DMS79 (cell line): ENCODE measurements at regions not wholly inside any gene's neighbourhood (a gene's known extent, or its start where the extent isn't known, plus 50 kb on each side); places are given as distances from the start of the nearest gene placed in this dataset.
A peak's percentile ranks its signal among the peaks of the same experiment; 100 is the strongest.

Experiments used
- DNase-seq: peaks from one replicate; lab custom pipeline; 2025; lab: John Stamatoyannopoulos, UW

DNA sequence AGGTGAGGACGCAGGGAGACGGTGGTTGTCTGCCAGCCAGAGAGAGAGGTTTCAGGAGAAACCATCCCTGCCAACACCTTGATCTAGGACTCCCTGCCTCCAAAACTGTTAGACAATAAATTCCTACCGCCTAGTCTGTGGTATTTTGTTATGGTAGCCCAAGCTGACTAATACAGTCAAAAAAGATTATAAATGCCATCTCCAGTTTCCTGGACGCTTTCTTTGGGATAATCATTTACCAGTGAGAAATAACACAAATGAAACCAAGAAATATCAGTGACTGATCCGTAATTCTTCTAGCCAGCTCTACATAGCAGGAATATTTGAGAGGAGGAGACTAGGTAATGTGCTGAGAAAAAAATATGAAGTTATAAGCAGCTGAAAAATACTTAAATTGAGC is 707.8 kb upstream of the LMCD1 start:
- DNase-seq, result no peak

DNA sequence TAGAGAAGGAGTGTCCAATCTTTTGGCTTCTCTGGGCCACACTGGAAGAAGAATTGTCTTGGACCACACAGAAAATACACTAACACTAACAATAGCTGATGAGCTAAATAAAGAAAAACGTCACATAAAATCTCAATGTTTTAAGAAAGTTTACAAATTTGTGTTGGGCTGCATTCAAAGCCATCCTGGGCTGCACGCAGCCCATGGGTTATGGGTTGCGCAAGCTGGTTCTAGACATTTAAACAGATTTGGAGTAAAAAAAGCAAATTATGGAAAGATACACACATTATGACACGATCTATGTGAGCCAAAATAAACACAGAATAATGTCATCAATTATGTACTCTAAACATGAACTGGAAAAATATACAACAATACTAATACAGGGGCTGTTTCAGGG is 703.3 kb upstream of the LMCD1 start:
- no peak for DNase-seq

DNA sequence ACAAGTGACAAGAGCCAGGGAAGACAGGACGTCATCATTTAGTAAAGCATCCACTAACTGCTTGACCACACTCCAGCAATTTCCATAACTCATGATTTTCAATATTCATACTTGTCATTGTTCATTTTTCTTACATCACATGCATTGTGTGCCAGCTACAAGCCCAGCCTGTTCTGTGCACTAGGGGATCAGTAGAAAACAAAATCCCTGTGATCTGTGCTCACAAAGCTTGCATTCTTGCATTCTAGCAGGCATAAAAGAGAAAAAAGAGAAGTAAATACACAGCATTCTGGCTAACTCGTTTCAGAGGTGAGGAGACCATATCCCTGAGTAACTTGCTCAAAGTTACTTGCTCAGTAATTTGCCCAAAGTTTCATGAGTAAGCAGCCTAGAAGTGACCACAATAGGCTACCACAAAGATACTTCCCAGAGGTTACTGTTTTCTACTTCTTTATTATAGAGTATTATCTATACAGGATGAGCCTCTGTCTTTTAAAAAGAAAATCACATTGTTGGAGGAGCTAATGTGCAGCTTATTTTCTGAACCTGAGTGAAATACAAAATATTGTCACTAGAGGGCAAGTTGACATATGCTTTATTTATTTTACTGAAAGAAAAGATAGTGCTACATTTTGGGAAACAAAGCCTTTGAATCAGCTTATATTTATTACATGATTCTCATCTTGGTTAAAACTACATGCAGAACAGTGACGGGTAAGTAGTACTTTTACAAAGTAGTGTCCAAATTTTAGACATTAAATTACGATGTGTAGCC is 701.4 kb upstream of the LMCD1 start:
- no peak for DNase-seq

GRCh38 chr3:7812490-7812889 is 689.1 kb upstream of the LMCD1 start:
- no peak for DNase-seq

GRCh38 chr3:7813365-7813764 is 688.3 kb upstream of the LMCD1 start:
- peak; percentile 40 for DNase-seq

GRCh38 chr3:7817239-7817638 is 684.4 kb upstream of the LMCD1 start:
- no peak for DNase-seq

DNA sequence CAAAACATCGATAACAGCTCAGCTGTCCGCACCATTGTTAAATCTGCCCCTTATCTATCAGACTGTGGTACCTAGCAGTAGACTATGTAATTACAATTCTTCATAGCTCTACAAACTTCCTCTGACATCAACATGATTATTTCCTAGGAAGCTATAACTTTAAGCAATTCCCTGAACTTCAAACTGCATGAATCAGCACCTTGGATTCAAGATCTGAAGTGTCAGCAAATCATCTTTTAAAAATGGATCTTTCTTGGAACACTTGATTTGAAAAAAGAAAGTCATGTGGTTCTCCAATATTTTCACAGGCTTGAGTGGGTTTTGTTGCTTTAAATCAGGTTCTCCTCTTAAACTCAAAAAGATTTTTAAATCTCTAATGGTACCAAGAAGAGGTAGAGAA is 680.7 kb upstream of the LMCD1 start:
- DNase-seq, result no peak

DNA sequence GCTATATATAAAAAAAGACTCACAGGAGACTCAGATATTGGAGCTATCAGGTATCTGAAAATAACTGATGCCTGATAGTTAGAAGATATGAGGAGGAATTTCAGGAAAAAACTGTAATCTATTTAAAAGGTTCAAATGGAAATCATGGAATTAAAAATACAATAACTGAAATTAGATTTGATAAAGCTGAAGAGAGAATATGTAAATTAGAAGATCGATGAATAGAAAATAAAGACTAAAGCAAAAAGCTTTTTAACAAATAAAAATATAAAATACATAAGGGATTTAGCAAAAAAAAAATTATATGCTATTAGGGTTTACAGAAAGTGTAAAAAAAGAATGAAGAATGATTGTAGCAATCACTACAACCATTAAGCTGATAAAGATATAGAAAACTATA is 679.8 kb upstream of the LMCD1 start:
- DNase-seq, result no peak

DNA sequence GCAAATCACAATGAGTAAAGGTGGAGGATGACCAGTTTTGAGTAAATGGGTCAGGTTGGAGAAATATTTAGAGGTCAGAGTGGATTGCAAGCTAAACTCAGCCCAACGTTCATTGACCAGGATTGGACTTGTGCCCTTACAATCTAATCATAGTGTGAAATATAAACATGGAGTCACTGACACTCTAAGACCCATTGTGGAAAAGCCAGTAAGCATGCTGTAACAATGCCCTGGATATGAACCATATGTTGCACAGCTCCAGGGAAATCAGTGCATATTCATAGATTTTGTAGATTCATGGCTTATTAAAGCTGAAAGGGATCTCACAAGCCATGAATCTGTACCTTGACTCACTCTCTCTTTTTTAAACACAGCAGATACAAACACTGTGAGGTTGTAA is 660.2 kb upstream of the LMCD1 start:
- DNase-seq, result no peak

DNA sequence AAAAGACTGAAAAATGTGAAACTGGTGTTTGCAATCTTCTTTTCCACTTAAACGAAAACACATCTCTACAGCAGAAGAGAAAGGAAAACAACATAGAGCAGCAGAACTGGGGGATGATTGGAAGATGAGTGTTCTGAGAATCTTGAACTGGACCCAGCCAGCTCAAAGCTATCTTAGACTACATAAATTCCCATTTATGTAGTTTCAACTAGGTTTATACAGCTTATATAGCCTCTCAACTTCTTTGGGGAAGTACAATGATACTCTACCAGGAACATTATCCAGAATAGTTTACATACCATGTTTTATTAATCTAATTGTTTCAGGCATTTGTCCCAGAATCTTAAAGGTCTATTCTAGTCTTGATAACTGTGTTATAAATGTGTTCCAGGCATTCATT is 658.2 kb upstream of the LMCD1 start:
- DNase-seq, result no peak

DNA sequence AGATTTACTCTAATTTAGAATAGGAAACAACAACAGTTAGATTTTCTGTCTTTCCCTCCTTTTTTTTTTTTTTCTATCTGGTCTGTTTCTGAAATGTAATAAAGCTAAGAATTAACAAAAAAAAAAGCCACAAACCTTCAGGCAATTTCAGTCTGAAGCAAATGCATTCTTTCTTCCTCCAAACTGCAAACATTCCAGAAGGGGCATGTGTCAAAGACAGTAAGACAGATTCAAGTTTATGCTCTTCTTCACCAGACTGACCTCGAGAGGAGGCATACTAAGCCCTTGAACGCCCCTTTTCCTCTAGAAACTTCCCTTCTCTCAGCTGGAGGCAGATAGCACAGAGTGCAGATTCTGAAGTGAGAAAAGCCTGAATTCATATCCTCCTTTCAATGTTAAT is 654.6 kb upstream of the LMCD1 start:
- DNase-seq, result no peak

DNA sequence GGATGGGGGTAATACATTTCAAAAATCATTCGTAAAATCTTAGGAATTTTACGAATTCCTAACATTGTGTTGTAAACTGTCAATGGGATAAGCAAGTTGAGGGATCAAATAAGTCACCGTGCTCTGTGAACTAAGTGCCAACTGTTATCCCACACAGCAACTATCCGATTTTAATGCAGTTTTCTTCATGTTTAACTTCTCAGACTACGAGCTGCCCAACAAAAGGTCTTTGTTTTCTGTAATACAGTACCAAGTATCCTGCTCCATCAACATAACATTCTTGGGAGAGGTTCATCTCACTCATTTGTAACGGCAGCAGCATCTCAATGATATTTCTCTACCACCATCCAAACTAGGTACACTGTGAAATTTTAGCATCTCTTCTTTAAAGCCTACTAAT is 654.1 kb upstream of the LMCD1 start:
- no peak for DNase-seq

- no peak for DNase-seq
Observed at GRCh38 chr3:7854266-7854665, 647.4 kb upstream of the LMCD1 start.

DNA sequence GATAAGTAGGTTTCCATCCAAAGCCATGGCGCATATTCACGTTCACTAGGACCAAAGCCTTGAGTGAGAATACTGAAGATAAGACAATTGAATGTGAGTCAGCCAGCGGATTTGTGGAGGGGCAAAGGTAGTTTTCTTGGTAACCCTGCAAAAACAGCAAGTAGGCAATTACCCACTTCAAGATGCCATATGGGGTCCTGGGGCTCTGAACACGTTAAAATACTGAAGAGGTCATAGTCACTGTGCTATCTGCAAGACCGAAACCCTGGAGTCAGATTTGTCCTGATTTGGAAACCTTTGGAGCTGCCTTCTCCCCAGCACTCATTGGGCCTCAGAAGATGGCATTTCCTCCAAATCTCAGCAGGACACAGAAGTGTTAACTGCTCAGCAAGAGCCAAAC is 646.9 kb upstream of the LMCD1 start:
- no peak for DNase-seq

GRCh38 chr3:7865611-7866010 is 636.0 kb upstream of the LMCD1 start:
- DNase-seq, result no peak

- DNase-seq, result no peak
Observed at GRCh38 chr3:7867587-7867986, 634.0 kb upstream of the LMCD1 start.

DNA sequence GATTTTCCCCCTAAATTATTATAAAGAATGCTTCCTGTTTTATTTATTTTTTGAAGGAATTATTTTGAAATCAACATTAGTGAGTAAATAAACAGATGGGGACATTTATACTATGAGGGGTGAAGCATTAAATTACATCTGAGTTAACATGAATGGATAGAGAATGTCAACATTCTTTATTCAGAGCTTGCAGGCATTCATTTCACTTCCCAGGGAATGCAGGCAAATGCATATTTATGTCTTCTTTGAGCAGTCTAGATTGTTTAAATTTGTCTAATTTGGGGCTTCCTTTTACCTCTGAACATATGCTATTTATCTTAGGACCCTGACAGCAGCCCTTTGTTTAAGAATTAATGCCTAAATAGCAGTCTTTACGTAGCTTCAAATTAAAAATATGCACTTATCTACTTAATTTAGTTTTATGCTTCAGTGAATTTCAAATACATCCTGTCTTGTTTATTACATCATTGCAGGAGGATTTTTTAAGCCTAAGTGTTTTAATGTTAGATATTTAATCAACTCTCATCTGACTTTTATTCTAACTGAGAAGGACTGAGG is 630.5 kb upstream of the LMCD1 start:
- no peak for DNase-seq

- no peak for DNase-seq
Observed at GRCh38 chr3:7874116-7874515, 627.5 kb upstream of the LMCD1 start.

DNA sequence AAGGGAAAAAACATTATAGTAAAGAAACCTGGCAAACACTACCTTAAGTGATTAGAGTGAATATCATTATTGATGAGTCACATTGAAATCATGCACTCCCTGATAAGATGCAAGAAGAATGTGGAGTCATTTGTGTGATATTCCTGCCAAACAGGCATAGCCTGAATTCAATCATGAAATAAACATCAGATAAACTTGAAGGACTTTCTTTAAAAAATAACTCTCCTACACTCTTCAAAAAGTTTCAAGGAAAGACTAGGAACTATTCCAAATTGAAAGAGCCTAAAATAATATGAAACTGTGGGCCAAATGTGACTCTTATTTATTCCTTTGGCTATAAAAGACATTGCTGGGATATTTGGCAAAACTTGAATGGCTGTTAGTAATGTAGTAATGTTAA is 625.7 kb upstream of the LMCD1 start:
- no peak for DNase-seq

DNA sequence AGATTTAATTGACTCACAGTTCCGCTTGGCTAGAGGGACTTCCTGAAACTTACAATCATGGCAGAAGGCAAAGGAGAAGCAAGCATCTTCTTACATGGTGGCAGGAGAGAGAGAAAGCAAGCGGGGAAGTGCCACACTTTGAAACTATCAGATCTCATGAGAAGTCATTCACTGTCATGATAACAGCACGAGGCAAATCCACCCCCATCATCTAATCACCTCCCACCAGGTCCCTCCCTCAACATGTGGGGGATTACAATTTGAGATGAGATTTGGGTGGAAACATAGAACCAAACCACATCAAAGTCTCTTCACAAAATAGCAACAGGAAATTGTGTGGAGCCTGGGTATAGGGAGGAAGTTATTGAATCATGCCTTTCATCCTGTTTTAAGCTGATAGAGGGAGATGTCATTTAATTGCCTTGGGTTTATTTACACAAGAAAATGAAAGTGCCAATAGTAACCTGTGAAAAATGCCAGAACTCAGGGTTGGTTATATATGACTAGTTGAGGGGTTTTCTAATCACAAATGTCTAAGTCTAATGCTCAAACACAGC is 624.8 kb upstream of the LMCD1 start:
- no peak for DNase-seq

DNA sequence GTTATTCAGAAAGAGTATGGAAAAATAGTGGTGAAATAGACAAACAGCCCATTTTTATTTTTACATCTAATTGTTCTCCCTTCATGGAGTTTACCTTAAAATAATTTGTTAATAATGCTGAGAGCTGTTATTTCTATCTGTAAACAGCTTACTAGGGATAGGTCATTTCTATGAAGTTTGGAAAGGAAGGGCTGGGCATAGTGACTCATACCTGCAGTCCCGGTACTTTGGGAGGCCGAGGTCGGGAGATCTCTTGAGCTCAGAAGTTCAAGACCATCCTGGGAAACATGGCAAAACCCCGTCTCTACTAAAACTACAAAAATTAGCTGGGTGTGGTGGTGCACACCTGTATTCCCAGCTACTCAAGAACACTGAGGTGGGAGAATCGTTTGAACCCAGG is 624.3 kb upstream of the LMCD1 start:
- no peak for DNase-seq

GRCh38 chr3:7879572-7879971 is 622.1 kb upstream of the LMCD1 start:
- DNase-seq, result no peak

DNA sequence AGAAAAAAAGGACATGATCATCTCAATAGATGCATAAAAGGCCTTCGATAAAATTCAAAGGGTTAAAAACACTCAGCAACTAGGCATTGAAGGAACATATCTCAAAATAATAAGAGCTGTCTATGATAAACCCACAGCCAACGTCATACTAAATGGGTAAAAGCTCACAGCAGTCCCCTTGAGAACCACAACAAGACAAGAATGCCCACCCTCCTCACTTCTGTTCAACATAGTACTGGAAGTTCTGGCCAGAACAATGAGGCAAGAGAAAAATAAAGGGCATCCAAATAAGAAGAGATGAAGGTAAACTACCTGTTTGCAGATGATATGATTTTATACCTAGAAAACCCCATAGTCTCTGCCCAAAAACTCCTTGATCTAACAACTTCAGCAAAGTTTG is 619.7 kb upstream of the LMCD1 start:
- DNase-seq, result no peak

DNA sequence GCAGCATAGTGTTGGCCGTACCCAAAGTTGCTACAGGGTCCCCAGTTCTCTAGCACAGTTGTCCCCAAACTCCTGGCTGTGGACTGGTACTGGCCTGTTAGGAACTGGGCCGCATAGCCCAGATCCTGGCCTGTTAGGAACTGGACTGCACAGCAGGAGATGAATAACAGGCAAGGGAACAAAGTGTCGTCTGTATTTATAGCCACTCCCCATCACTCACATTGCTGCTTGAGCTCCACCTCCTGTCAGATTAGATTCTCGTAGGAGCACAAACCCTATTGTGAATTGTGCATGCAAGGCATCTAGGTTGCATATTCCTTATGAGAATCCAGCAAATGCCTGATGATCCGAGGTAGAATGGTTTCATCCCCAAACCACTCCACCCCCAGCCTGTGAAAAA is 604.0 kb upstream of the LMCD1 start:
- no peak for DNase-seq
